GM18907 (cell line): ENCODE measurements at regions not wholly inside any gene's neighbourhood (a gene's known extent, or its start where the extent isn't known, plus 50 kb on each side); places are given as distances from the start of the nearest gene placed in this dataset.
"Not testable (repeated sequence)": the region's sequence is repeated elsewhere in the genome, so short reads cannot be mapped to it uniquely, and the experiment has no call there.

ENCODE experiments used
- ATAC-seq: cut with Tn5 transposase; IDR thresholded peaks from one replicate; pipeline ENCODE4 v1.9.1; 2021; ENCODE audit warnings: mild to moderate bottlenecking, moderate library complexity; ENCODE audit not compliant: unreplicated experiment

DNA sequence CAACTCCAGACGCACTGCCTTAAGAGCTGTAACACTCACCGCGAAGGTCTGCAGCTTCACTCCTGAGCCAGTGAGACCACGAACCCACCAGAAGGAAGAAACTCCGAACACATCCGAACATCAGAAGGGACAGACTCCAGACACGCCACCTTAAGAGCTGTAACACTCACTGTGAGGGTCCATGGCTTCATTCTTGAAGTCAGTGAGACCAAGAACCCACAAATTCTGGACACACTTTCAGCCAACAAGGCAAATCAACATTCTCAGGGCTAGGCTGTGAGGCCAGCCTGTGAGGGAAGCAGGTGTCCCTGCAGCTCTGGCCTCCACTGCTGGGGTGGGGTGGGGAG is 275.3 kb downstream of the ADGRD1 start:
- ATAC-seq = not testable (repeated sequence)

DNA sequence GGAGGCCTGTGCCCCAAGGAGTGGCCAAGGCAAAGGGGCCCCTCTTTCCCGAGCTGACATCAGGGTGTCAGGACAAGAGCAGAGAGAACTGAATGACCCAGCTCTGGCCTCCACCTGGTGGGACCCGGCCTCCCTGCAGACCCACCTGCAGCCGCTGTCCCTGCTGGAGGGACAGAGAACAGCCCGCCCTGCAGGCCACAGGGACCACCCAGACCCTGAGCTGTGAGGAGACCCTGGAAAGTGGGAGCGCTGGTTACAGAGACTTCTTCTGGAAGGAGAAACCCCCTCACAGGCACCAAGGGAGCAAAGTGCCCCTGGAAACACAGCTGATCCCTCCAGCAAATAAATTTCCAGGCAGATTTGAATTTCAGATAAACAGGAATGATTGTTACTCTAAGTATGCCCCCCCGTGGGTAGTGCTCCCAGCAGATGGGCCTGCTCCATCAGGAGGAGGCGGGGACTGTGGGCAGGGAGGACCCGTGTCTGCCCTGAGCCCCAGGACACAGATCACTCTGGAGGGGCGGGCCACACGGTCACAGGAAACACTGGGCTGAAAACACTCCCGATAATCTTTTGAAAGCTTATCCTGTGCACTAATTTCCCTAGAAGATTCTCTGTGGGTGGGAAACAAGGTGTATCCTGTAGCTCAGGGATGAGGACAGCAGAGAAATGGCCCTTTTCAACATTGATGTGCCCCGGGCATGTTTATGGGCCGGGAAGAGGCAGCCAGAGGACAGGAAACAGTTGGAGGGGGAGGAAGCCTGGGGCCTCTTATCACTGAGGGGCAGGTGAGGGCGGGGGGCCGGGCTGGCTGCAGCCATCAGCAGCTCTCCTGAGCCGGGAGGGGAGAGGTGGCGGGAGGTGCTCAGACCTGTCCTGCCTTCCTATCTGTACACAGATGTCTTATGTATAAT is 276.0 kb downstream of the ADGRD1 start:
- ATAC-seq = no peak

DNA sequence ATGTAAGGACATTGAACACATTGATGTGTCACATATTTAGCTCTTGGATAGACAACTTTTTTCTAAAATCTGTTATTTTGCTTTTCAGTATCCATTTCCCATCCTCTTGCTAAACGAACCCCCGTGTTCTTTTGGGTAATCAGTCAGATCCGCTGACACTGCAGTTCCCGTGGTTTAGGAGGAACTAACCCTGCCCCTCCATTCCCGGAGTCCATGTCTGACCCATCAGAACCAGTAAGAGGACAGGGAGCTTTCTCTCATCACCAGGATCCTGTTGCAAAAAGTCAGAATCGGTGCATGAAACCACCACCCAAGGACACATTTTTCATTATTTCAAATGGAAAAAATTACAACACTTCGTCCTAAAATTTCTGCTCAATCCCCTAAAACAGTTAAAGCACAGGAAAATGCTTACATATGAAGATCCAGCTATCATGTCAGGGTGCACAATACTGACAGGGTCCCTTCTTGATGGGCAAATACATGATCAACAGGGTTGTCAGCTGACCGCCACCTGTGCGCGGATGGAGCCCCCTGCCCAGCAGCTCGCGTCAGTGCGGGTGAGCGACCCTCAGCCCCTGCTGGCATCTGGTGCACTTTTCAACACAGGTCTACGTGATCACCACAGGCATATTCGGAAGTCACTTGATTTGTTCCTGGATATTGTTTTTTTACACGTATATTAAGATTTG is 276.8 kb downstream of the ADGRD1 start:
- ATAC-seq = no peak

DNA sequence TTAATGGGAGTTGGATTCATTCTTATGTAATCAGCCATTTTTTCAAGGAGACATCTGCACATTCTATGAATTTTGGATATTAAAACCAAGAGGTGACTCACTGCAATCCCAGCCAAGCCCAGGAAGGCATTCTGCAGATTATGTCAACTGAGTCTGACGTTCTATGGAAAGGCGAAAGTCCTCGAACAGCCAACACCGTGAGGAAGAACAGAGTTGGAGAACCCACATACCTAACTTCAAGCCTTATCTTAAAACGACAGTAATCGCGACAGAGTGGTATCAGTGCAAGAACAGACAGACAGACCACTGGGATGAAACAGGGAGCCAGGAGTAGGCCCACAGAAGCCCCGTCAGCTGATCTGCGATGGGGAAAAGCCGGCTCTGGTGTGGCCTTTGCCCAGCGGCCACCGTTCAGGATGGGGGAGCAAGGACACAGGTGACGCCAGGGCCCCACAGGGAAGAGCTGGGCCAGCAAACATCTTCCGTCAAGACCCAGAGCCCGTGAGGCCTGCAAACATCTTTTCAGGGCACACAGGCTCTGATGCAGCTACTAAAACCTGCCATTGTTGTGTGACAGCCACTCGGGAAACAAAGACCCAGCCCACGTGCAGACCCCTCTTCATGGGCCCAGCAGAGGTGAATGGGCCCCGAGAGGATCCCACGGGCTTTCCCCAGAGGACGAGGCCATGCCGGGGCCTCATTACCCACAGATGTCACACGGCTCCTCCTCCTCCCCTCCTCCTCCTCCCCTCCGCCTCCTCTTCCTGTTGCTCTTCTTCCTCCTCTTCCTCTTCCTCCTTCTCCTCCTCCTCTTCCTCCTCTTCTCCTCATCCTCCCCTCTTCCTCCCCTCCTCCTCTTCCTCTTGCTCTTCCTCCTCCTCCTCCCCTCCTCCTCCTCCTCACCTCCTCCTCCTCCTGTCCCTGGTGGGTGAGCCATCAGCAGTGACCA is 277.6 kb downstream of the ADGRD1 start:
- ATAC-seq = no peak

DNA sequence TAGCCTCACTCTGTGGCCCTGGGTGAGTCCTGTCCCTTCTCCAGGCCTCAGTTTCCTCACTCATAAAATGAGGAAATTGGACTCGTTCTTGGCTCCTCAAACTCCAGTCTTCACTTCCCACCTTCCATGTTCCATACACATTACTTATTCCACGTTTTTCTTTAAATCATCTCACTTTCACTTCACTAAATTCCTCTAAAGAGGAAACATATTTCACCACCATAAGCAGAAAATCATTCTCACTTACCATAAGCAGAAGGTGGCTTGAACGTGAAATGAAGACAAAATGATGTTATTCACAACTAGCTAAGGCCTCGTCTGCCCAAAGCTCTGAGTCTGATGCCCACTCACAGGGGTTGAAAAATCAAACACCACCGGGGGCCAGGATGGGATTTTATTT is 278.3 kb downstream of the ADGRD1 start:
- ATAC-seq = no peak

DNA sequence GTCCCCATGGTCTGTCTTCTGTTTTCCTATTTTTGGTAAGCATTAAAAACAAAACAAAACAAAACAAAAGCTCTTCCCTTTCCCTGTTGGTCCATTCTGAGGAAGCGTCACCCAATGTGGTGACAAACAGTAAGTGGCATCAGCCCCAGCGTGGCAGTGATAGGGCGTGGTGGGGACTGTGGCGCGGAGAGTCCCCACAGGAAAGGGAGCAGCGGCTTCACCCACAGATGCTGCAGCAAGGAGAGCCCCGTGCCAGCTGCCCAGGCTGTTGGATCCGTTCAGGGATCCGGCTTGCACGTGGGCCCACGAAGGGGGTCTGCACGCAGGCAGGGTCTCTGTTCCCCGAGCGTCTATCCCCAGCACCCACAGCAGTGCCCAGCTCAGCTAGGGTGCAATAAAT is 279.2 kb downstream of the ADGRD1 start:
- not testable (repeated sequence) for ATAC-seq

DNA sequence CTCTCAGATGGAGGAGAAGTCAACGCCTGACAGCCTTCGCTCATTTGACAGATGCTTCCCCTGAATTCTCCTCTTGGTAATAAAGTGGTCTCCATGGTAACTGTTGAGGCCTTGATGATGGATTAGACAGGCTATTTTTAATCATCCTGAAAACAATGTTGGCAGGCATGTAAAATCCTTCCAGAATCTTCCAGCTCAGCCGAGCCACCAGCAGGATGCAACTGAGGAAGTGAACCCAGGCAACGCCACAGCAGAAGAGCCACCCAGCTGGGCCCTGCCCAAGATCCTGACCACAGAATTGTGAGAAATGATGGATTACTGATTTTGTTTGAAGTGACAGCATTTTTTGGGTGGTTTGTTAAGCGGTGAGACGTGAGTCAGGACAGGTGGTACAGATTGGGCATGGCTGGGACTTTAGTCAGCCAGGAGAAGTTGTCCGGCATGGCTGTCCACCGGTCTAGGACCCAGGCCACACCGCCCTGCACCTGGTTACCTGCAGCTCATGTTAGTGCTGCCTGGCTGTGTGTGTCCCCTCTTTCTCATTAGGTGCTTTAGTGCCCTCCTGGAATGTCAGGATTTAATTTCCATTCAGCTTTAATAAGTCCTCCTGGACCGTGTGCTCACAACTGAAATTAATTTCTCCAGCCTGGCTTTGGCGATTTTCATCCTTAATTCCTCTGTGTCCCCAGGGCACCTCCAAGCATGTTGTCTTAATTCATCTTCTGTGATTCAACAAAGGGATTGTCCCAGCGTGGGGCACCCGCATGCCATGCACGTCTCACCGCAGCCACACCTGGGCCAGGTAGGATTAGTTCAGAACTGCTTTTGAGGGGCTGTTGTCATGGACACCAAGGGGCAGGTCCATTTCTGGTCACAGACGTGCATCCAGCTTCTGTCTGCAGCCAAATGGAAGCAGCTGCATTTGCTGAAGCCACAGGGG is 280.4 kb downstream of the ADGRD1 start:
- not testable (repeated sequence) for ATAC-seq

DNA sequence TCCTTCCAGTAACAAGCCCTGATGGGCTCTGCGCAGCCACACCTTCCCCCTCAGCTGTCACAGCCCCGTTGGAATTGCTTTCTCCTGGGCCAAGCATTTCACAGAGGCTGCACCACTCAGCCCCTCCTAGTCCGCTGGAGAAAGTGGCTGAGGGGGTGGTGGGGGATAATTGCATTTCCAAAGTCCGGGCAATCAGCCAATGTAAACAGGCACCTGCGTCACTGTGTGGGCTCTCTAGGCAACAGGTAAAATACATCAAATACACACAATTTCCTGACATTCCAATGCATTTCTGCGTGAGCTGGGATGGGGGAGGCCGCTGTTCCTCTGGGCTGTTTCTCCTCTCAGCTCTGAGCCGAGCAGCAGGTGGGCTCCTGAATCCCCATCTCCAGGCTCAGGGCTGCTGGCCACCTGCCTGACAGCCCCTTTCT is 281.1 kb downstream of the ADGRD1 start:
- ATAC-seq = not testable (repeated sequence)

DNA sequence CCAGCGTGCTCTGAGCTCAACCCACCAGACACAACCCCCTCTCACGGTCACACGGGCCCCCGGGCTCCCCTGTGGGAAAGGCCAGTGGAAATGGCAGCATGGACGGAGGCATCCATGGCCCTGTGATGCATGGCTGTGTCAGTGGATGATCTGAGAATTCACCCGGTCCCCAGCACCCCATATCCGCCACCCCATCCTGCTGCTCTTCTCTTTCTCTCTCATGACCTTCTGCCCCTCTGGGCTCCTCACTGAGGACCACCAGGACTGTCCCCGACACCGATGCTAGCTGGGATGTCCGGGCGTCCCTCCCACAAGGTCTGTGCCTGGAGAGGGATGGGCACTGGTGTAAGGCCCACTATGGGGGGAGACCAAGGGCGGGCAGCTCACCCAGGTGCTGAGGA is 282.2 kb downstream of the ADGRD1 start:
- ATAC-seq = no peak

DNA sequence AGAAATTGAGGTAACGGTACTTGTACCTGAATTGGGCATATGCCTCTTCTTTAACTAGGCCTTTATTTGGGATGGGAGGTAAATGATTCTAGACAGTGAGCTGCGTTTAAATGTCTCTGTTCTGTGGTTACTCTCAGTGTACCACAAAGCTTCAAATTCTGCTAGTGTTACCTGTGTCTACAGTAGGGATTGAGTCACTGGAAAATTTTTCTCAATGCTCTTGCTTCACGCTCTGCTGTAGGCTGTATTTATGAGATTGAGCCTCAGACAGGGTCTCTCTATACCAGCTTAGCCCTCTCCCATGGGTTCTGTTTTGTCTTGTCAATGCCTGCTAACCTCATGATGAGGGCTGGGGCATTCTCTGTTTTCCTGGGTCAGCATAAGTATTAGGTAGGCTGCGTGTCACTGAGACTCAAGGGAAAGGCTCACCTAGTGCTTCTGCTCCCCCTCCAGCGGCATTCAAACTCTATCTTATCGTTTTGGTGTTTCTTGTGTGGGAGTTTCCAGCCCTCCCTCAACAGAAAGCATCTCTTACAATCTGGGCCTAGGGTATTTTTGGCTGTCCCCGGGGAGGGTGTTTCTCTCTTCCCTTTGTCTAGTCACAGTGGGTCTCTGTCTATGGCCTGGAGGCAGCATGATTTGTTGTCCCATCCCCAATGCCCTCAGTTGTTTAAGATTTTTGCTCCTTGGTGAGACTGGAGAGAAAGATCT is 285.8 kb downstream of the ADGRD1 start:
- ATAC-seq = peak; percentile 77

DNA sequence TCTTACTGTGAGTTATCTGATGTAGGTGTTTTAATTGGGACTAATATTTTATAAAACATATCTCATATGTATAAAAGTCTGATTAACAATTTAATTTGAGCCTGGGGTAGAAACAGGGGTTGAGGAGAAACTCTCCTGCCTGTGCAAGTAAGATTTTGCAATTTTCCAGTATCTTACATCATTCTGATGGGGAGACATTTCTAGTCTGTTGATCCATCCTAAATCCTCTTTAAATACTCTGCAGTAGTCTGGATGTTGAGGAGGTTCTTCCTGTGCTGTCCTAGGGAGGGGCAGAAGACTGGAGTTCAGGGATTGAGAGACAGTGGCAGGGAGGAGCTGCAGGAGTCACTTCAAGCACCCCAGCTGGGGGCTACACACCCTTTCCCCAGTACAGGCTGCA is 287.8 kb downstream of the ADGRD1 start:
- ATAC-seq = no peak

DNA sequence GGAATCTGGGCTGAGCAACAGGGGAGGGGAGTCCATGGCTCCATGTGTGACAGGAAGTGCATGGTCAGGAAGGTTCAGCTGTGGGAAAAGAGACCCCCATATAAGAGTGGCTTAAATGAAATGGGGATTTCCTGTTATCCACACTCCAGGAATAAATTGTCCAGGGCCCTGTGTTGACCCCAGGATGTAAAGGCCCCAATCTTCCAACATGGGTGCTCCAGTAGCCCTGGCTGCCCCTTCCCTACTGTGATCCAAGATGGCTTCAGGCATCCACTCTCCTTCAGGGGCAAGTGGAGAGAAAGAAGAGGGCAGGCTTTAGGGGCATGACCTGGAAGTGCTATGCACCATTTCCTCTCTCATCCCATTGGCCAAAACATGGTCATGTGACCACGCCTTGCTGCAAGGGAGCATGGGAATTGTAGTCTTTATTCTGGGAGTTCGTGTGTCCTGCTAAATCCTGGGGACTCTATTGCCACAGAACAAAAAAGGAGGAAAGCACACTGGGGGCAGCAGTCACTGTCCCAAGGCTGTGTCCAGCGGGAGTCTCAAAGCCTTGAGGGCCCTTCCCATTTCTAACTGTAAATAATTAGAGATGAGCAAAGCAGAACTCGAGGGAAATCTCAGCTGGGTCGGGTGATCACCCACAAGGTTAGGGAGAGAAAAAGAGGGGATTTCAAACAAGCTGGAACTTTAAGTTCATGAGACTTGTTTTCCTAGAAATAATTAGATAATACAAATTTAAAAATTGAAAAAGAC is 289.2 kb downstream of the ADGRD1 start:
- ATAC-seq = no peak

DNA sequence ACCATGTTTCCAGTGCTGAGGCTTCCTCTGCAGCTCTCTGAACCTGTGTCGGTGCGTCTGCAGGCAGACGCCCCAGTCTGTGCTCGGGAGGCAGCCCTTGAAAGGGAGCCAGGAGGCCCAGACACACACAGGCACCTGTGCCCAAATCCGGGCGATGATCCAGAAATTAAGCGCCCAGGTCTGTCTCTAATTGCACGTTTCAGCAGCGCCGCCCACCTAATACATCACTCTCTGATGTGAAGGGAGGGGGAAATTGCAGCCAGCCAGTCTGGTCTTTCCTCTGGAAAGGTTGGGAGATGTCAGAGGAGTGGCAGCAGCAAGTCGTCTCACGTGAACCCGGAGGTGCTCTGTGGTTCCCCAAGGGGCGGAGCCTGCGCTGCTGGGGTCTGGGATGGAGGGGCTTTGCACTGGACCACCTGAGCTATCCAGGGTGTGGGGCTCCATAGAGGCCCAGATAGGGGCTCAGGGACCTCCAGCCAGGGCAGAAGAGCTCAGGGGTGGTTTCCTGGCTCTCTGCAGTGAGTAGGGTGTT is 290.5 kb downstream of the ADGRD1 start:
- ATAC-seq = not testable (repeated sequence)

DNA sequence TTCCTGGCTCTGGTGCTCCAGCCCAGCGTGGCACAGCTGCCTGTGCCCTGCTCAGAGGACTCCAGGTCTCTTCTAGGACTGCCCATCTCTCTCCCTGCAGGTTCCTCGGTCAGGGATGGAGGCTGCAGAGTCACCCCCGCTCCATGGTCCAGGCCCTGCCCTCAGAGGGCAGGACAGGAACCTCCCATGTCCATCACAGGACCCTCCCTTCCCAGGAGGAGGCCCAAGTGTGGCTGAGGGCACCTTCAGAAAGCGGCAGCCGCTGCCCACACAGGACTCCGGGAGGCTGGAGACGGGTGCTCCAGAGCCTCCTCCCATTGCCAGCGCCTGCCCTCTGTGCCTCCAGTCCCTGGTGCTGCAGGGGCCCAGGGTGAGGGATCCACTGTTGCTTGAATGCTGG is 291.5 kb downstream of the ADGRD1 start:
- not testable (repeated sequence) for ATAC-seq

DNA sequence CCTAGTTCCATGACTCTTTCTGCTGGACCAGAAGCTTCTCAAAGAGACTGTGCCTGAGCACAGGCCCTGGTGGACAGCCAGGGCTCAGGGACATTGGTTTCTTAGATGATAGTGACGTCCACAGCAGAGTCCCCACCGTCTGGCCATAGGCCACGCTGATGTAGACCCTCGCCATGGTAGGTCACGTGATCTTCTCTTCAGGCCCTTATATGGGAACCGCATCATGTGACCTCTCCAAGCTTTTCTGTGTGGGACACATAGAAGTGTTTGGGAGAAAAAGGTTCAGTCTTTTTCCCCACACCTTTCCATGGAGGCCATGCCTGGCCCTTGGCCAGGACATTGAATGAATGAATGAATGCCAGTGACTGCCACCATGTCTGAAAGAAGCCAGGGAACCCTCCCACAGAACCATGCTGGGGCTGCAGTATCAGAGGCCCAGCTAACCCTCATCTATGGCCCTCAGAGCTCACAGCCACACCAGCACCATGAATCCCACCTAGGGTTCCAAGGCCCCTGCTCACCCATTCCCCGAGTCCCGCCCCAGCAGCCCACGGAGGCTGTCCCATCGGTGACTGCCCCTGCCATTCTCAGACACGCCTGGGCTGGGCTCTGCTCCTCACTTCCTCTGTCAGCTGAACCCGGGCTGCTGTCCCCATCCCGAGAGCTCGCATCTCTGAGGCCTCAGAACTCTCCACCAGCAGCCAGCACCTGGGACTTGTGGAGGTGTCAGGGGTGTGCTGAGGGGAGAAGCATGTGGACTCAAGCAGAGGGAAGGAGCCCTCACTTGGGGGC is 292.1 kb downstream of the ADGRD1 start:
- no peak for ATAC-seq

DNA sequence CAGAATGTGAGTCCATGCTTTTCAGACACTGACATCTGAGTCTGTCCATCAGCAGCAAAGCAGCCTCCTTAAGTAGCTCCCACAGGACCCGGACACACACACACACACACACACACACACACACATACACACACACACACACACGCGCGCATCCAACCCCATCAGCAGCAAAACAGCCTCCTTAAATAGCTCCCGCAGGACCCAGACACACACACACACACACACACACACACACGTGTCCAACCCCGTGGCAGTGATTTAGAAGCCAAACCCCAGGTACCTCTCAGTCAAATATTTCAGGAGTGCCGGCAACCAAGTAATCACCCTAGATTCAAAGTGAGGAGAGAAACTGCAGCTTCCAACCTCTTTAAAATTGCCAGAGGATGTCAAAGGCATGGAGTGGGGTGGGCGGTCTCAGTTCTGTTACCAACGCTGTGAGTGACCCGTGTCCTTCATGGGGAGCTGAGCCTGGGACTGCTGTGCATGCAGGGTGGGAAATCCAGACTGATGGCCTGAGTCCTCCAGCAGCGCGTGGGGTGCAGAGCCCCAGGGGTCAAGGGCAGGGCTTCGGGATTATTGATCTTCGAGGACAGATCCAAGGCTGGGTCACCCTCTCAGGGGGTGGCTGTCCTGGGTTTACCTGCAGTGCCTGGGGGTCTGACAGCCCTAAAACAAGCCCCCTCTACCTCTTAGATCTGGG is 293.5 kb downstream of the ADGRD1 start:
- ATAC-seq = not testable (repeated sequence)

DNA sequence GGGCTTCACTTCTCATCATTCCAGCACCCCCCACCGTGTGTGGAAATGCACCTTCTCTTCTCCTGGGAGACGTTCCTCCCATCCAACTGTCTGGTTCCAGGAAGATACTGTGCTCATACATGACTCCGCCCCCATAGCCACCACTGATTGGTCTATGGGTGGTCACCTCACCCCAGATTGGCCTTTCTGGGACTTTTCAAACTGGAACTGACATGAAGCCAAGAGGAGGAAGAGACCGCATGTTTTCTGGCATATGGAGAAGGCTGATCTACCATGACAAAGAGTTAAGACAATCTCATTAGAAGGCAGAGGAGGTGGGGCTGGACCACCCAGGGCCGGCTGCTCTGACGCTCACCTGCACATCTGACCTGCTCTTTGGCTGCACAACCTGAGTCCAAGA is 294.2 kb downstream of the ADGRD1 start:
- ATAC-seq = not testable (repeated sequence)
